GM06990 (cell line): ENCODE measurements at regions not wholly inside any gene's neighbourhood (a gene's known extent, or its start where the extent isn't known, plus 50 kb on each side); places are given as distances from the start of the nearest gene placed in this dataset.

Source experiments
- DNase-seq: peaks from one replicate; pipeline ENCODE4 v3.0.0-alpha.2; 2011; ENCODE audit not compliant: insufficient read length; ENCODE audit errors: extremely low read depth
- H3K27me3 ChIP-seq: replicated peaks from 2 replicates; pipeline ENCODE4 v1.6.0; 2011; ENCODE audit warnings: low read length; ENCODE audit not compliant: control insufficient read depth, insufficient read depth
- H3K36me3 ChIP-seq: 2 replicates; pipeline ENCODE4 v1.5.1; 2011; ENCODE audit warnings: low read length; ENCODE audit not compliant: control insufficient read depth, insufficient read depth
- H3K4me3 ChIP-seq: replicated peaks from 2 replicates; pipeline ENCODE4 v1.5.1; 2011; ENCODE audit warnings: low read depth, mild to moderate bottlenecking, control low read depth, low read length
- TF ChIP-seq, protein P1 (sequence below): IDR thresholded peaks from 2 replicates; pipeline ENCODE4 v1.5.1; 2011; ENCODE audit warnings: low read length, control low read depth, mild to moderate bottlenecking, inconsistent platforms; ENCODE audit not compliant: insufficient read depth, poor library complexity, severe bottlenecking

DNA sequence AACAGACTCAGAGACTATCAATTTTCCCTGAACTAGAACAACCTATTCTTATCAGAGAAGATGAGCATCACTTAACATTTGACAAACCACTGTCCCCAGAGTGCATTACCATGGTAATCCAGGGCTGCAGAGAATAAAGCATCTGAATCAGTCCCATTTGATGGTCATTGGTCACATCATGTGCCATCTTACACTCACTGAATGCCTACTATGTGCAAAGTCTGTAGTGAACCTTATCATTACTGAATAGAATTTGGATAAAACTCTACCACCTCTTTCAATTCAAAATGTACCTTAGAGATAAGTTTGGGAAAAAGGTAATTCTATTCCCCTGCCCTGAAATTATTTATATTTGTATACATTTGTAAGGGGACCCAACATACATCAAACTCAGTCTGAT, 156.4 kb upstream of the TRPC7 start:
- Histone ChIP-seq H3K36me3 (no peaks in the 10 kb centered on the region), H3K4me3 (no peak overlapping the region), H3K27me3 (no peaks in the 10 kb centered on the region; the same call in none of the 2 replicates)
- DNase-seq: no peak
- TF ChIP-seq, protein P1, sequence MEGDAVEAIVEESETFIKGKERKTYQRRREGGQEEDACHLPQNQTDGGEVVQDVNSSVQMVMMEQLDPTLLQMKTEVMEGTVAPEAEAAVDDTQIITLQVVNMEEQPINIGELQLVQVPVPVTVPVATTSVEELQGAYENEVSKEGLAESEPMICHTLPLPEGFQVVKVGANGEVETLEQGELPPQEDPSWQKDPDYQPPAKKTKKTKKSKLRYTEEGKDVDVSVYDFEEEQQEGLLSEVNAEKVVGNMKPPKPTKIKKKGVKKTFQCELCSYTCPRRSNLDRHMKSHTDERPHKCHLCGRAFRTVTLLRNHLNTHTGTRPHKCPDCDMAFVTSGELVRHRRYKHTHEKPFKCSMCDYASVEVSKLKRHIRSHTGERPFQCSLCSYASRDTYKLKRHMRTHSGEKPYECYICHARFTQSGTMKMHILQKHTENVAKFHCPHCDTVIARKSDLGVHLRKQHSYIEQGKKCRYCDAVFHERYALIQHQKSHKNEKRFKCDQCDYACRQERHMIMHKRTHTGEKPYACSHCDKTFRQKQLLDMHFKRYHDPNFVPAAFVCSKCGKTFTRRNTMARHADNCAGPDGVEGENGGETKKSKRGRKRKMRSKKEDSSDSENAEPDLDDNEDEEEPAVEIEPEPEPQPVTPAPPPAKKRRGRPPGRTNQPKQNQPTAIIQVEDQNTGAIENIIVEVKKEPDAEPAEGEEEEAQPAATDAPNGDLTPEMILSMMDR: no peak

DNA sequence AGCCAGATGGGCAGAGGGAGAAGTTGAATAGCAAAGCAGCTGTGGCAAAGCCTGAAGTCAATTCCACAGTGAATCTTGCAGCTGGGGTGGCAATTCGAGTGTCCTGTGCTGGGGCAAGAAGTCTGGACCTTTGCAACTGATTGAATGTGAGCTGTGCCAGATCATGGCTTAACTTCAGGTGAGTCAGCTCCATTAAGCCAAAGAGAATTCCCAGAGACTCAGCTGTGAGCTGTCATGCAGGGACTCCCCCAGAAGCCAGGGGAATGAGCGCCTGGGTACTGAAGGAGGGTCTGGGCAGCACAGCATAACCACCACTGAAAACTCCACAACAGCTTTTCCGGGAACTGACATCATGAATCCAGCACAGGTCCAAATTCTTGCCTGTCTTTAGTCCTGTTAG, 153.5 kb upstream of the TRPC7 start:
- Histone ChIP-seq H3K4me3 (no peak overlapping the region), H3K27me3 (no peaks in the 10 kb centered on the region; the same call in 1 of the 2 replicates), H3K36me3 (no peaks in the 10 kb centered on the region)
- DNase-seq: no peak
- TF ChIP-seq, protein P1: no peak

DNA sequence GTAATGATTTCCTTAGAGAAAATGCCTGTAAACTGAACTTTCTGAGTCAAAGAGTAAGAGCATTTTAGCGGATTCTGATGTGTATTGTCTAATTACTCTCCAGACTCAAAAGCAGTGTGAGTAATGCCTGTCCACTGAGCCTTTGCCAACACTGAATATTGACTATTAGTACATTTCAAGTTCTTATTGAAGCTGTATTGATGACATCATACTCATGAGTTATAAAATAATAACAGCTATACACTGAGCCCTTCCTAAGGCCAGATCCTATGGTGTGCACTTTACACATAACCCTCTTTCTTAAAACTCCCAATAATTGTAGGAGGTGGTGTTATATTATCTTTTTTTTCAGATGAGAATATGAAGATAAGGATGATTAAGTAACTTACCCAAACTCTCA, 152.8 kb upstream of the TRPC7 start:
- Histone ChIP-seq H3K4me3 (no peak overlapping the region), H3K36me3 (no peaks in the 10 kb centered on the region), H3K27me3 (no peaks in the 10 kb centered on the region)
- DNase-seq: no peak
- TF ChIP-seq, protein P1: no peak

DNA sequence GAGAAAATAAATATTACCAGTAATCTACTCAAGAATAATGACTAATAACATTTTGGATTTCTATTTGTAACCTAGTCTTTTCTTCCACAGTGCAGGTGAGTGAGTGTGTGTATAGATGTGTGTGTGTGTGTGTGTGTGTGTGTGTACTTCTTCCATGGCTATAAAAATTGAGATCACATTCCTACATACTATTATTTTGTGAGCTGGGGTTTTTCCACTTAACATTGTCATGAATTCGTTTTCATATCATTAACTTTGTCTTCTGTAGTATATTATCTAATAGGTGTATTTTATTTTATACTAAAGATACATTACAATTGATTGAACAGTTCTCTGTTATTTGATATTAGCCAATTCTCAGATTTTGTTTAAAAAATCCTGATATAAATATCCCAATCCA, 152.4 kb upstream of the TRPC7 start:
- TF ChIP-seq, protein P1: no peak
- H3K4me3 ChIP-seq: no peak overlapping the region
- H3K27me3 ChIP-seq: no peaks in the 10 kb centered on the region

DNA sequence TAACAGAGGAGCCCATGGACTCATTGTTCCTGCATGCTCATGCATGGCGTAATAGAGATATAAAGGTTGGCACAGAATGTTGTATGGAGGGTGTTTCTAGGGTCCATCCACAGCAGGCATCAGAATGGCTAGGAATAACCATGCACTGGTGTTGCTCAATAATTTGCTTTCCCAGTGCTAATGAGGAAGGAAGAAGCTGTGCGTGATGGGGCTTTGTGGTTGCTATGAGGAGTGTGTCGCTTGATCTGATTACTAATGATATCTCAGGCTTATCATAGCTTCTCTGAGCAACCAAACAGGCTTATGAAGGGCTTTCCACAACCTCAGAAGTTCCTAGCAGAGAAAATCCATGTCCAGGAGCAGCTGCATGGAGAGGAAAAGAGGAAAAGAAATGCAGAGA, 151.3 kb upstream of the TRPC7 start:
- TF ChIP-seq, protein P1: no peak
- no peak overlapping the region for H3K4me3 ChIP-seq
- no peaks in the 10 kb centered on the region for H3K36me3 ChIP-seq
- H3K27me3 ChIP-seq: no peaks in the 10 kb centered on the region
- DNase-seq: no peak

More for the DNA sequence above, 152.4 kb upstream of the TRPC7 start:
- no peak for DNase-seq
- no peaks in the 10 kb centered on the region for H3K36me3 ChIP-seq

DNA sequence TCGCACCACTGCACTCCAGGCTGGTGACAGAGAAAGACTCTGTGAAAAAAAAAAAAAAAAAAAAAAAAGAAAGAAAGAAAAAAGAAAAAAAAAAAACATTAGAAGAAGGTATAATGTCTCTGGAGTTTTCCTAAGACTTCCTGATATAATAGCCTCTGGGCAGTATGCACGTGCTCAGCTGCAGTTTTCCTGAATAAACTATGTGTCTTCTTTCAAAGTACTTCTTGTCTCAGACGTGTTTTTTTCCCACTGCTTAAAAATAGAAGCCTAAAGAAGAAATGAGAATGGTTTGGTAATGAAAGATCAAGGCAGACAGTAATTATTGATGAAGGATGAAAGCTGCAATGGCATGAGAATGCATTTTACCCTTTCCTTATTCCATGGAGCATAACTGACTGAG, 148.1 kb upstream of the TRPC7 start:
- TF ChIP-seq, protein P1: no peak
- DNase-seq: no peak

More for the DNA sequence above, 148.1 kb upstream of the TRPC7 start:
- Histone ChIP-seq H3K27me3 (no peaks in the 10 kb centered on the region), H3K4me3 (no peak overlapping the region), H3K36me3 (no peaks in the 10 kb centered on the region)
